Kasumi-1 (cell line): ENCODE measurements at regions not wholly inside any gene's neighbourhood (a gene's known extent, or its start where the extent isn't known, plus 50 kb on each side); places are given as distances from the start of the nearest gene placed in this dataset.

Experiments used
- DNase-seq, 2 experiments: peaks; one replicate each; lab custom pipeline; 2025; lab: John Stamatoyannopoulos, UW

DNA sequence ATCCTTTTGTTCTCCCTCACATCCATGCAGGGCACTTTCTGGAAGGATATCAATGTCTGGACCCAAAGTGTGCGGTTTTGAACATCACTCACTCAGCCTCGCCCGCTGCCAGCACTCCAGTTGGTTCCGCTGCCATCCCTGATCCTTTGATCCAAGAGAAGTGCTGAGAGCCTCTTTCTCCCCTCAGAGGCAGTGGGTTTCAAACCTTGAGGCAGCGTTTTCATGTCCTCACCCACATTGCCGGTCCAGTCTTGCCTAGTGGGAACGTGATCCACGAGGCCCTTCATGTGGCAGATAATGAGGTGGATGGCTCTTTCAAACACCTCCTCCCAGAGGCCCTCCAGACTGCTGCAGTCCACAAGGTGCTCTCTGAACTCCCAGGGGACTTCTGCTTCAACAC lies 122.2 kb downstream of the ACTL8 start:
- DNase-seq: no peak

GRCh38 chr1:17877896-17878295 lies 122.8 kb downstream of the ACTL8 start:
- DNase-seq: no peak

DNA sequence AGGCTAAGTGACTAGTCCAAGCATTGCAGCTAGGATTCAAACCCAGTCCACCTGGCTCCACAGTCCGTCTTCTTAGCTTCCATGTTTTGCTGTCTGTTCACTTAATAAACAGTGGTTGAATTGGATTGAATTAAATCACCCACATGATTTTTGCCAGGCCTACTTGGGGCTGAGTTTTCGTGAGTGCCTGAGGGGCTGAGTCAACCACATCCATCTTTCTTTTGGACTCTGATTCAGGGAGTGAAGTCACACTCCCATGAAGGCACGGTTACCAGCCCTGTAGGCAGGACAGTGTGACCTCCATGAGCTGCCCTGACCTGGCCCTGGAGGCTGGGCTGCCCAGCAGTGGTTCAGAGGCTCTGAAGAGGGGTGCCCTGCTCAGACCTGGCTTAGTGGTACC lies 123.7 kb downstream of the ACTL8 start:
- DNase-seq: no peak

- DNase-seq: no peak
Measured at GRCh38 chr1:17880449-17880848, 125.3 kb downstream of the ACTL8 start.

DNA sequence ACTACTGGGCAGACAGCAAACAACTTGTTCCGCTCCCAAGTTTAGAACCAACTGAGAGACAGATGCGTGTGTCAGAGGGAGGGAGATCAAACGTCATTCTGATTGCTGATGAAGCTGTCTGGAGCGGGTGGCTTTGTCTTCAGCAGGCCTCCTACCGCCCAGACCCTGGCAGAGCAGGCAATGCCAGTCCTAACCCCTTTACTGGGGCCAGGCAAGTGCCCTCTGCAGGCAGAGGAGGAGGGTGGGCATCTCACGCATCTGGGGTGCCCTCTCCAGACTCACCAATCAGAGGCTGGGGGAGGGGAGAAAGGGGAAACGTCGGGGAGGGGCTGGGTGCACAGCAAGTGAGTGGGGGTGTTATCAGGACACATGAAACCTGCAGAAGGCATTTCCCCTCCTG lies 126.6 kb downstream of the ACTL8 start:
- DNase-seq: no peak

GRCh38 chr1:17883136-17883535 lies 128.0 kb downstream of the ACTL8 start:
- no peak for DNase-seq

- DNase-seq: no peak
Measured at GRCh38 chr1:17883662-17884395, 128.7 kb downstream of the ACTL8 start.

DNA sequence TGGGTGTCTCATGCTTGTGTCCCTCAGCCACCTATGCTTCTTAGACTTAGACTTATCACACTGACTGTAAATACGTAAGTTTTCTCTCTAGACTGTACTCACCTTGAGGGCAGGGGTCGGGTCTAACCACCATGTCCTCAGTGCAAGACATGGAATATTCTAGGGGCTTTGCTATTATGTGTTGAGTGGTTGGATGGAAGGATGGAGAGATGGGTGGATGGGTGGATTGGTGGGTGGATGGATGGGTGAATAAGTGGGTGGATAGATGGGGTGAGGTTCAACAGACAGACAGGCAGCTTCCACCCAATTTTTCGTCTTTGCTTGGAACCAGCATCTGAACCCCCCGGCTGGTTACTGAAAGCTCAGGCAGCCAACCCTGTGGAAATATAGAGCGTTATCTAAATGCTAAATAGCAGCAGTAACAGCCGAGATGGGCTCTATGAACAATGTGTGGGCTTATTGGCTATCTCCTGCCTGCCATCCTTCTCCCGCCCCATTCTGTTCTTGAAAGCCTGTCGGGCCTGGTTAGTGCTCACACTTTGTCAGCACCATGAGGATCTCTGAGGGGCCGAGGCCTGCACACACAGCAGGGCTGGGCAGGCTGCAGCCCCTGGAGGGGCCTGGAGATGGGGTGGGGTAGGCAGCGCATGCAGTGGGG lies 130.7 kb downstream of the ACTL8 start:
- no peak for DNase-seq

GRCh38 chr1:17886386-17886785 lies 131.3 kb downstream of the ACTL8 start:
- DNase-seq: no peak

GRCh38 chr1:17886838-17887441 lies 131.8 kb downstream of the ACTL8 start:
- no peak for DNase-seq

- DNase-seq: no peak
Measured at GRCh38 chr1:17887661-17888371, 132.7 kb downstream of the ACTL8 start.

- DNase-seq: no peak
Measured at GRCh38 chr1:17890056-17890814, 135.1 kb downstream of the ACTL8 start.

- DNase-seq: no peak
Measured at GRCh38 chr1:17890815-17891191, 135.7 kb downstream of the ACTL8 start.

GRCh38 chr1:17891205-17892110 lies 136.3 kb downstream of the ACTL8 start:
- DNase-seq: no peak

- no peak for DNase-seq
Measured at GRCh38 chr1:17892225-17892624, 137.1 kb downstream of the ACTL8 start.

- DNase-seq: no peak
Measured at GRCh38 chr1:17892851-17893250, 137.7 kb downstream of the ACTL8 start.

DNA sequence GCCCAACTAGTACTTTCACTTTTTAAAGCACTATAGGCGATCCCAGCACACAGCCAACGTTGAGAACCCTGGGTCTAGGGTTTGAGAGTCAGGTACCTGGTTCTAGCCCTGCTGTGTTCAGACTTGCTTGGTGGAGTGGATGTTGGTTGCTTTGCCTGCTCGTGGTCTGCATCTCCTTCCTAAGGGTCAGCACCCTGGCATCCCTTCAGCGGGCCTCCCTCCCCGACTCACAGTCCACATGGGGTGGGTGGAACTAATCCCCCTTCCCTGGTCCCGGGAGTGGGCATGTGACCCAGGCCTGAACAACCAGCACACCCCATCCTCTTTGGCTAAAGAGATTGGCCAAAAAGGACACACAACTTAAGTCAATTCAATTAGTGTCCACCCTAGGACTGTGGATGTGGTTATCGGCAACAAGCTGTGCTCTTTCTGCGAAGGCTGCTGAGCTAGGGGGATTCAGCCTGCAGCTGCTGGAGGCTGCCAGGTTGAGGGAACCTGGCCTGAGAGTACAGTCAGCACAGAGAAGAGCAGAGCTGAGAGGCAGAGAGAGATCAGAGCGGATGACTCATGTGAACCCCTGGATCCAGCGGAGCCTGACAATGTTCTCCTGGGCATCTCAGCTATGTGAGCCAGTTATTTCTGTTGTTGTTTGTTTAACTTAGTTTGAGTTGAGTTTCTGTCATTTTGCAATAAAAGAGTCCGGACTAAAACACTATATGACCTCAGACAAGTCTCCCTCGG lies 138.9 kb downstream of the ACTL8 start:
- no peak for DNase-seq

GRCh38 chr1:17895401-17895800 lies 140.3 kb downstream of the ACTL8 start:
- DNase-seq: no peak

DNA sequence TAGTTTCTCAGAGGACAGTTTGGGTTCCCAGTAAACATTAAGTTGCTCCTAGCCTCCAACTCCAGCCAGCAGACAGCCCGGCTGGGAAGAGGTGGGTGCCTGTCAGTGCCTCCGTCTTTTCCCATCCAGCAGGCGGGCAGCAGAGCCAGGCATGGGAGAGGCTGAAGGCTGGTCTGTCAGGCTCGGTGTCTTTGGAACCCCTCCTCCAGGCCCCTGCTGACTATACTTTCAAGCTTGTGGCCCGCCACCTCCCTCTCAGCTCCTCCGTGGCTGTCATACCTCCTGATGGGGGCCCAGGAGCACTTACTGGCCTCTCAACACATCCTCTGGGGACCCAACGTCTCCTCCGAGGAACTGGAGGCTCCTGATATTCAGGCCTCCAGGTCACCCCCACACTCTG lies 140.9 kb downstream of the ACTL8 start:
- DNase-seq: no peak

DNA sequence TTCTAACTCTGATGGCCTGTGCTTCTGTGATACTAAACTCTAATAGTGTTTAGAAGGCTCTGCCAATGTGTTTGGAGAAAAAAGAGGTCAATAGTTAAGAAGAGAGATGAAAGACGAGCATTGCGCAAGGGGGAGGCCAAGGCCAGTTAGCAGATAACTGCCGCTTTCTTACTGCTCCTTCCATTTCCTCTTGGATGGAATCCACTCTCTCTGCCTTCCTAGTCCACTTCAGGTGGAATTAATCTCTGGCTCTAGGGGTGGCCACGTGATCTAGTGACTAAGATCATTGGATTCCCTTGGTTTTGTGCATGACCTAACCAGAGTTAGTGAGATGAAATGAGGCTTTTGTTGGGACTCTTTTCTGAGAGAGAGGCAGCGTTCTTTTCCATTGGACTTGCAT lies 148.3 kb downstream of the ACTL8 start:
- no peak for DNase-seq
